Urothelium cell line (cell line): ENCODE measurements at regions not wholly inside any gene's neighbourhood (a gene's known extent, or its start where the extent isn't known, plus 50 kb on each side); places are given as distances from the start of the nearest gene placed in this dataset.
"Not testable (repeated sequence)": the region's sequence is repeated elsewhere in the genome, so short reads cannot be mapped to it uniquely, and the experiment has no call there.

Source experiments
- DNase-seq: peaks from one replicate; pipeline ENCODE4 v3.0.0; 2011; ENCODE audit warnings: low spot score, mixed read lengths
- FAIRE-seq: peaks from 2 replicates; lab custom pipeline; 2011; peaks lifted over from hg19 to GRCh38; lab: Jason Lieb, UNC

DNA sequence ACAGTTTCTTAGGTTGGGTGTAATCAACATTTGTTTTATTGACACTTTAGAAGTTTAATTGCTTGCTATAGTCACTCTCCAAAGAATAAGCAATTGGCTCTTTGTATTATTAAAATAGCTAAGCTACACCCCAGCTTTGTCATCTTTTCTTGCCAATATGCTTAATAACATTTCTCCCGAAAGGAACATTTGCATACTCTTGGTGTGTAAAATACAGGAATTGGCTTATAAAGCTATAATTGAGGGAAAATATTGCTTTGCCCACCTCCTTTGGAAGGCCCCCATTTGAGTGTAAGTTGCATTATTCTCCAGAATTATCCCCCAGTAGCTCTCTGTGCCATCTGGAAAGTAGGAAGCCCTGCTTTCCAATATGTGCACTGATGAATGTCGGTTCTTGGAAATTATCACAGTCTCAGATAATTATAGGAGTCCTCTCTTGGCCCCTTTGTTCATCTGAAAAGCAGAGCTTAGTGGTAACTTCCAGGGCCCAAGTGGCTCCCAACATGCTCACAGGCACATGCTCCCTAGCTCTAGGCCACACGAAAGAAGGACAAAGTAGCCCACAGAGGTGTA lies 92.4 kb upstream of the B3GAT2 start:
- no peak for FAIRE-seq

DNA sequence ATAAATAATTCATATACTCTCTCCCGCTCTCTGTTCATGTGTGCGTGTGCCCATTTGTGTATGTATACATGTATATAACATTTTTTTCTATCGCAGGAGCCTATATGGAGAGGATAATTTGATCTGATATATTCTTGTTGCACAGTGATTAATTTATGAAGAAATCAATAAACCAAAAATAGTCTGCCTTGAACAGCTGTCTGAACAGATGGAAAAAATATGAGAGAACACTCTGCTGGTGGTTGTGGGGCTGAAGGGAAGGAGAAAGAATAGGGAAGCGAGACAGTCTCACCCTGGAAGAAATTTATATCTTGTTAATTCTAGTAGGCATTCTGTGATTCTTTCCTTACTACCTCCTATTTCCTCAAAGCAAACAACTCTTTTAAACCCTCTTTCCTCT lies 96.6 kb upstream of the B3GAT2 start:
- no peak for FAIRE-seq
- DNase-seq = no peak

More for the DNA sequence above, 92.4 kb upstream of the B3GAT2 start:
- no peak for DNase-seq

DNA sequence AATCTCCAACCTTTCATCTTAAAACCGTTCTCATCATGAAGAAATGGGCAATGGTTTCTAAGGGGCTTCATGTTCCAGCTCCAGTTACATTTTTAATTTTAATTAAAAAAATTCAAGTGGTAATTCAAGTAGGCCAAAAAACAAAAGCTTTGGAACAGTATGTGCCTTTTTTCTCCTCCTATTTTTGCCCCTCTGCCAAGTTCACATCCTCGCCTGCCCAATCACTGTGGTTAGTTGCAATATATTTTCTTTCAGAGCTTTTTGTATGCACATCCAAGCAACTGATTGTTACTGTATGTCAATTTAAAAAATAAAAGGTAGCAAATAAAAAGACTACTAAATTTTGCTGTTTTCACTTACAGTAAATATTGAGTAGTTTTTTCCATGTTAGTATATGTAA lies 99.8 kb upstream of the B3GAT2 start:
- FAIRE-seq (no peak), DNase-seq (no peak)

DNA sequence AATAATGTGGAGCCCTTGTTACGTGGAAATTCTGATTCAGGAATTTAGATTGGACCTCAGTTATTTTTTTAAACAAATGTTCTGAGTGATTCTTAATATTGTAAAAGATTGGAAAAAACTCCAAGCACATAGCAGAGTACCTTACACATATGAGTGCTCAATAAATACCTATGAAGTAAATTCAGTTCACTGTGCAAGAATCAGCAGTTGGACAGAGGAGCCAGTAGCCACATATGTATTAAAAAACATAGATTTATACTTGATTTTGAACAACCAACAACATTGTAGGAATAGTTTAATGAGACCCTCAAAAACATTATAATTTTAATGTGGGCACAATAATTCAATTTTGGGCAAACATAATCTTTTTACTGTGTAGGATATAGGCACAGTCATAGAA lies 109.3 kb upstream of the B3GAT2 start:
- FAIRE-seq (no peak), DNase-seq (no peak)

DNA sequence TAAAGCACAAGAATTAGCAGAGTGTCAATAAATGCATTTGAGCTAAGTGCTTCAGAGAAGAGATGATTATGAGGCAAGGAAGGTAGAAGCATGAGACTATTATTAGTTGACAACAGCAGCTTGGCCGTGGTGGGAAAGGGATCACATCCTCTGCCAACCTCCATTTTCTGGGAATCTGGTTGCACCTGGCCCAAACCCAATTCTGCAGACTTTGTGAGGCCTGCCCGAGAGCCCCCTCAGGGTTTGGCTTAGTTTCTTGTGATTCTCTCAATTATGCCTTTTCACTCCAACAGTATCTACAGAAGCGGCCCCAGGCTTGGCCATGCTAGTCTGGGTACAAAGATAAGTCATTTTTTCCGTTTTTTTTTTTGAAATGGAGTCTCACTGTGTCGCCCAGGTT lies 111.0 kb upstream of the B3GAT2 start:
- DNase-seq = no peak
- FAIRE-seq = no peak

- no peak for DNase-seq
- FAIRE-seq = no peak
These were observed 115.6 kb upstream of the B3GAT2 start for GRCh38 chr6:71072508-71072907.

GRCh38 chr6:71077655-71078054 lies 120.8 kb upstream of the B3GAT2 start:
- DNase-seq (no peak), FAIRE-seq (no peak)

- DNase-seq (no peak), FAIRE-seq (no peak)
These were observed 122.8 kb upstream of the B3GAT2 start for GRCh38 chr6:71079677-71080076.

DNA sequence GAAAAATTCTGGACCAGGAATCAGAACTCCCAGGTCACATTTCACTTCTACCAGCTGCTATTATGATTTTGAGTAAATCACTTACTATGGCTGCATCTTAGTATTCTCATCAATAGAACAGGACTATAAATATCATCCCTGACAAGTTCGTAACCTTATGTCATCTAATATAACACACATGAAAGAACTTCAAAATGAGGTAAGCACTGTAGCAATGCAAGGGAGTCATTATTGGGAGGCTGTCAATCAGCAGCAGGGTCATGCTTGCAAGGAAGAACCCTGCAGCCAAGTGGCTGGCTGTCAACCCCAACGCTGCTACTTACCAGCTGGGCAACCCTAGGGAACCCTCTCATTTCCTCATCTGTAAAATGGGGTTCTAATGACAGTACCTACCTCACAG lies 123.3 kb upstream of the B3GAT2 start:
- peak; percentile 55 for FAIRE-seq

GRCh38 chr6:71080826-71081225 lies 124.0 kb upstream of the B3GAT2 start:
- DNase-seq (no peak), FAIRE-seq (no peak)

More for the DNA sequence above, 123.3 kb upstream of the B3GAT2 start:
- DNase-seq = no peak

GRCh38 chr6:71082033-71082650 lies 125.3 kb upstream of the B3GAT2 start:
- DNase-seq (no peak), FAIRE-seq (no peak)

- DNase-seq (no peak), FAIRE-seq (no peak)
These were observed 126.5 kb upstream of the B3GAT2 start for GRCh38 chr6:71083308-71083820.

GRCh38 chr6:71088166-71088565 lies 131.3 kb upstream of the B3GAT2 start:
- FAIRE-seq (no peak), DNase-seq (no peak)

DNA sequence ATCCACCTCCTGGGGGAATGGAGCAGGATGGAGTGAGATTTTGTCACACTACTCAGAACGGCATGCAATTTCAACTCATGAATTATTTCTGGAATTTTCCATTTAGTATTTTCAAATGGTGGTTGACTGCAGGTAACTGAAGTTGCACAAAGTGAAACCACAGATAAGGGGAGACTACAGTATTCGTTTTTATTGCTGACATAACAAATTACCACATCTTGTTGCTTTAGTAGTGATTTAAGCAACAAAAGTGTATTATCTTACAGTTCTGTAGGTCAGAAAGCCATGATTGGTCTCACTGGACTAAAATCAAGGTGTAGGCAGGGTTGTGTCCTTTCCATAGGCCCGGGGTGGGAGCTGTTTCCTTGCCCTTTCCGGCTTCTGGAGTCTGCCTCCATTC lies 133.4 kb upstream of the B3GAT2 start:
- no peak for FAIRE-seq
- DNase-seq = no peak

GRCh38 chr6:71091167-71091566 lies 134.3 kb upstream of the B3GAT2 start:
- DNase-seq (no peak), FAIRE-seq (no peak)

DNA sequence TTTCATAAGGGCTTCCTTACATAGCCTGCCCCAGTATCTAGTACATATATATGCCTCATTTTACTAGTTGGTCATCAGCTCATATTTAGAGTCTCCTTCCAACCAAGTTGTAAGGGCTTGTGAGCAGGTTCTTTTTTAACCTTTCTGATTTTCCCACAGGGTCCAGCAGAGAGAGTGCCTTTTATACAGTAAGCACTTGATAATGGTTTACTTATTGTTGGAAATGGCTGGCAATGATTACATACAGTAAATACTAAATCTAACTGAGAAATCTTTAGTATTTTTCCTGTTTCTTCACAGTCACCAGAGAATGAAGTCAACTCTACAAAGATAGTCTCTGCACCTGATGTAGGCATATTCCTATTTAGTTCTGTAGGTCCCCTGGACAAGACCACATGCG lies 135.1 kb upstream of the B3GAT2 start:
- DNase-seq (no peak), FAIRE-seq (no peak)

DNA sequence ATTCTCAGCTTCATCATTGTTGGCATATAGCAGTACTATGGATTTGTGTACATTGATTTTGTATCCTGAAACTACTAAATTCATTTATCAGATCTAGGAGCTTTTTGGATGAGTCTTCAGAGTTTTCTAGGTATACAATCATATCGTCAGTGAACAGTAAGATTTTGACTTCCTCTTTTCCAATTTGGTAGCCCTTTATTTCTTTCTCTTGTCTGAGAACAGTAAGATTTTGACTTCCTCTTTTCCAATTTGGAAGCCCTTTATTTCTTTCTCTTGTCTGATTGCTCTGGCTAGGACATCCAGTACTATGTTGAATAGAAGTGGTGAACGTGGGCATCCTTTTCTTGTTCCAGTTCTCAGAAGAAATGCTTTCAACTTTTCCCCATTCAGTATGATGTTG lies 140.4 kb upstream of the B3GAT2 start:
- not testable (repeated sequence) for DNase-seq, FAIRE-seq

DNA sequence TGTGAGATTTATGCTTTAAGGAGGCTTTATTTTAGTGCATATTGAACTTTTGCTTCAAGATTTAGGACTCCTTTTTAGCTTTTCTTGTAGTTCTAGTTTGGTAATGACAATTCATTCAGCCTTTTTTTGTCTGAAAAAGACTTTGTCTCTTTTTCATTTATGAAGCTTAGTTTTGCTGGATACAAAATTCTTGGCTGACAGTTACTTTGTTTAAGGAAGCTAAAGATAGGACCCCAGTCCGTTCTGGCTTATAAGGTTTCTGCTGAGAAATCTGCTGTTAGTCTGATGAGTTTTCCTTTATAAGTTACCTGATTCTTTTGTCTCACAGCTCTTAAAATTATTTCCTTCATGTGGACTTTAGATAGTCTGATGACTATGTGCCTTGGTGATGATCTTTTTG lies 142.8 kb upstream of the B3GAT2 start:
- no peak for FAIRE-seq
- DNase-seq = no peak

DNA sequence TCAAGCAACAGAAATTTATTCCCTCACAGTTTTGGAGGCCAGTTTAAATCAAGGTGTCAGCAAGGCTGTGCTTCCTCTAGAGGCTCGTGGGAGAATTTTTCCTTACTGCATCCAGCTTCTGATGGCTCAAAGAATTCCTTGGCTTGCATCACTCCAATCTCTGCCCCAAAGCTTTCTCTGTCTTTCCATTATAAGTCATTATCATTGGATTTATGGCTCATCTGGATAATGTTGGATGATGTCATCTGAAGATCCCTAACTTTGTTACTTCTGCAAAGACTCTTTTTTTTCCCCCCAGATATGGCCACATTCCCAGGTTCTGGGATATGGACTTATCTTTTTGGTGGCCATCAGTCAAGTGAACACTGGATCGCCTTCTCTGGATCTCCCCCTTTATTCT lies 146.3 kb upstream of the B3GAT2 start:
- DNase-seq (no peak), FAIRE-seq (no peak)

DNA sequence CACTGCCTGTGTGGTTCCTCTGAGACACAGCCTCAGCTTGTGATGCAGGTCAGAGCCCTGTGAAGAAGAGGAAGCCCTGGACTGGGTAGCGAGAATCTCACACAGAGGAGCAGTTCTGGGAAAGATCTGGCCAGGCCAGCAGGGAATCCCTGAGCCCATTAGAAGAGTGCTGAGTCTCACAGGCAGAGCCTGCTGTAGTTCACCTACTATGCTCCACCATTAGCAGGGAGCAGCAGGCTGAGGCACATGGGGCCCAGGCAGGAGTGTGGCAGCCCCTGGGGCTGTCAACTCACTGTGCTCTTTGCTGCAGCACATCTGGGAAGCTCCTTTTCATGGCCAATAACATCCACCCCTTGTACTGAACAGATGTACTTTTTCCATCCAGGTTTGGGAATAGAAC lies 146.8 kb upstream of the B3GAT2 start:
- FAIRE-seq (no peak), DNase-seq (no peak)

DNA sequence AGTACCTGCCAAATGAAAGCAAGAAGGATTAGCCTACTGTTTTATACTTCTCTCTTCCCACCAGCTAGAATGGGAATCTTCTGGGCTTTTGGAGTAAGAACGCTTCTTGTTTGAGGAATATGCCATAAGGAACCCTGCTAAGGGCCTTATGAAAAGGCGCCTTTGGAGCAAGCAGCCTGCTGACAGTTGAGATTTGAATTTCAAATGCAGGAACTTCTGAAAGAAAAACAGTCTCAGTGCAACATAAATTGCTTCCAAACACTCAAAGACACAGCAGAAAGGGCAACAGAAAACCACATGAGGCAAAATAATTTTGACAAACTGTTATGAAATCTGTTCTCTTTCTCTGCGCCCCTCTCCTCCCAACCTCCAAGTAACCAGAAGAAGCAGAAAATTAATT lies 149.4 kb upstream of the B3GAT2 start:
- FAIRE-seq (no peak), DNase-seq (no peak)

GRCh38 chr6:71107911-71108420 lies 151.1 kb upstream of the B3GAT2 start:
- DNase-seq = peak; percentile 51
- no peak for FAIRE-seq

GRCh38 chr6:71114544-71114943 lies 157.7 kb upstream of the B3GAT2 start:
- FAIRE-seq (no peak), DNase-seq (no peak)
